Colonic mucosa (tissue), 4 donors: ENCODE measurements at regions not wholly inside any gene's neighbourhood (a gene's known extent, or its start where the extent isn't known, plus 50 kb on each side); places are given as distances from the start of the nearest gene placed in this dataset.
A peak's percentile ranks its signal among the peaks of the same experiment; 100 is the strongest.

ENCODE experiments used
- DNase-seq: peaks from one replicate; pipeline ENCODE4 v3.0.0-alpha.2; 2020
- H3K27ac ChIP-seq: fragments of 200-600 bp; one replicate; pipeline ENCODE4 v1.8.0; 2021
- H3K27me3 ChIP-seq: fragments of 200-600 bp; one replicate; pipeline ENCODE4 v1.8.0; 2021
- H3K36me3 ChIP-seq: fragments of 200-600 bp; one replicate; pipeline ENCODE4 v1.8.0; 2021
- H3K4me1 ChIP-seq: fragments of 200-600 bp; one replicate; pipeline ENCODE4 v1.8.0; 2021; ENCODE audit warnings: mild to moderate bottlenecking
- H3K4me3 ChIP-seq: fragments of 200-600 bp; one replicate; pipeline ENCODE4 v1.8.0; 2021
- H3K9ac ChIP-seq, 2 donors: one replicate each; pipeline ENCODE4 v1.7.0; 2013; ENCODE audit warnings: control low read depth in 2 of 2, low read depth in 2 of 2, low read length in 2 of 2
- H3K9me3 ChIP-seq: fragments of 200-600 bp; one replicate; pipeline ENCODE4 v1.8.0; 2021
- intact Hi-C: fragments of 100-400 bp; cut with DNase I; formaldehyde crosslinking; loops from one replicate; pipeline ENCODE4 v1.14.1; 2022
- TF ChIP-seq, protein P1 (sequence below): fragments of 200-600 bp; IDR thresholded peaks from one replicate; pipeline ENCODE4 v1.8.0; 2022; ENCODE audit warnings: antibody characterized with exemption, mild to moderate bottlenecking
- donor health status: healthy.
- donor health status: DM: no; HTN: no; CAD: no.
- donor health status: DM: no; HTN: no; CAD: no.

DNA sequence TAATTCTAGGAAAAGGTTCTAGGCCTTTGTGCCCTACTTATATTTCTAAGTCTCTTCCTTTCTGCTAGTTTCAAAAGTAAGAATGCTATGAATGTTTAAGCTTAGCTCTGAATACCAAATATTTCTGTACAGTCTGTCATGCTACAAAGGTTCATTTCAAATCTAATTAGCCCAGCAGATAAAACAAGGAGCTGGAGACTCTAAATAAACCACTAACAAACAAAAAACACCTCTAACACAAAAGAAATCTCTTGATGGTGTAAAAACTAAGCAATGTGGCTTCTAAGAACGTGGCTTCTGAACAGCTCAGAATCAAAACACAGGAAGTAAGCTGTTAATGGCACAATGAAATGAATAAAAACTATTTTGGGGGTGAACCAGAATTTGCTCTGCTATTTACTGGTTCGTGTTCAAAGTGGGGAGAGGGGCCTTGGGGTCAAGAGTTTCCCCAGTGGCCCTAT is 198.3 kb downstream of the BCAS1 start:
- Histone ChIP-seq H3K9me3 (no peaks in the 10 kb centered on the region), H3K4me1 (peaks cover 5% of the 10 kb centered on the region), H3K27ac (peak overlapping the region; percentile 85), H3K27me3 (no peaks in the 10 kb centered on the region), H3K9ac (peak overlapping the region in 1 of 2 donors; percentile 59), H3K36me3 (no peaks in the 10 kb centered on the region), H3K4me3 (no peak overlapping the region)
- TF ChIP-seq, protein P1, sequence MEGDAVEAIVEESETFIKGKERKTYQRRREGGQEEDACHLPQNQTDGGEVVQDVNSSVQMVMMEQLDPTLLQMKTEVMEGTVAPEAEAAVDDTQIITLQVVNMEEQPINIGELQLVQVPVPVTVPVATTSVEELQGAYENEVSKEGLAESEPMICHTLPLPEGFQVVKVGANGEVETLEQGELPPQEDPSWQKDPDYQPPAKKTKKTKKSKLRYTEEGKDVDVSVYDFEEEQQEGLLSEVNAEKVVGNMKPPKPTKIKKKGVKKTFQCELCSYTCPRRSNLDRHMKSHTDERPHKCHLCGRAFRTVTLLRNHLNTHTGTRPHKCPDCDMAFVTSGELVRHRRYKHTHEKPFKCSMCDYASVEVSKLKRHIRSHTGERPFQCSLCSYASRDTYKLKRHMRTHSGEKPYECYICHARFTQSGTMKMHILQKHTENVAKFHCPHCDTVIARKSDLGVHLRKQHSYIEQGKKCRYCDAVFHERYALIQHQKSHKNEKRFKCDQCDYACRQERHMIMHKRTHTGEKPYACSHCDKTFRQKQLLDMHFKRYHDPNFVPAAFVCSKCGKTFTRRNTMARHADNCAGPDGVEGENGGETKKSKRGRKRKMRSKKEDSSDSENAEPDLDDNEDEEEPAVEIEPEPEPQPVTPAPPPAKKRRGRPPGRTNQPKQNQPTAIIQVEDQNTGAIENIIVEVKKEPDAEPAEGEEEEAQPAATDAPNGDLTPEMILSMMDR: no peak
- intact Hi-C loops: no loop called here
- DNase-seq: no peak

DNA sequence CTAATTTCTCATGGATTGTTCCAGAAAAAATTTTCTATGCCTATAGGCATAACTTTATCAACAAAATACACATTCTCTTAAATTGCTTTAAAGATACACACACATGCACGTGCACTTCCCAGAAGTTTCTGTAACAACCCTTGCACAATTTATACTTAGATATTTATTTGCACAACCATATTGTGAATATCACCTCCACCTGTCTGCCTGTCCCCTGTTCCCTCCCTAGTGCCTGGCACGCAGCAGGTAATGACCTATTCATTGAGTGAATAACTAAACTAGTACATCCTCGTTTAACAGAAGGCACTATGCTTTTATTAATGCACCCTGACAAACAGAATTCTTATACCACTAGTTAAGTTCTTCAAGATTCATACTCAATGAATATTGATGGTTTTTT is 198.9 kb downstream of the BCAS1 start:
- Histone ChIP-seq H3K36me3 (no peaks in the 10 kb centered on the region), H3K4me3 (no peak overlapping the region), H3K27me3 (no peaks in the 10 kb centered on the region), H3K9me3 (no peaks in the 10 kb centered on the region), H3K27ac (peak overlapping the region; percentile 85), H3K4me1 (peaks cover 10% of the 10 kb centered on the region), H3K9ac (peak overlapping the region in 1 of 2 donors; percentile 61)
- TF ChIP-seq, protein P1: no peak
- intact Hi-C loops: no loop called here
- DNase-seq: no peak

DNA sequence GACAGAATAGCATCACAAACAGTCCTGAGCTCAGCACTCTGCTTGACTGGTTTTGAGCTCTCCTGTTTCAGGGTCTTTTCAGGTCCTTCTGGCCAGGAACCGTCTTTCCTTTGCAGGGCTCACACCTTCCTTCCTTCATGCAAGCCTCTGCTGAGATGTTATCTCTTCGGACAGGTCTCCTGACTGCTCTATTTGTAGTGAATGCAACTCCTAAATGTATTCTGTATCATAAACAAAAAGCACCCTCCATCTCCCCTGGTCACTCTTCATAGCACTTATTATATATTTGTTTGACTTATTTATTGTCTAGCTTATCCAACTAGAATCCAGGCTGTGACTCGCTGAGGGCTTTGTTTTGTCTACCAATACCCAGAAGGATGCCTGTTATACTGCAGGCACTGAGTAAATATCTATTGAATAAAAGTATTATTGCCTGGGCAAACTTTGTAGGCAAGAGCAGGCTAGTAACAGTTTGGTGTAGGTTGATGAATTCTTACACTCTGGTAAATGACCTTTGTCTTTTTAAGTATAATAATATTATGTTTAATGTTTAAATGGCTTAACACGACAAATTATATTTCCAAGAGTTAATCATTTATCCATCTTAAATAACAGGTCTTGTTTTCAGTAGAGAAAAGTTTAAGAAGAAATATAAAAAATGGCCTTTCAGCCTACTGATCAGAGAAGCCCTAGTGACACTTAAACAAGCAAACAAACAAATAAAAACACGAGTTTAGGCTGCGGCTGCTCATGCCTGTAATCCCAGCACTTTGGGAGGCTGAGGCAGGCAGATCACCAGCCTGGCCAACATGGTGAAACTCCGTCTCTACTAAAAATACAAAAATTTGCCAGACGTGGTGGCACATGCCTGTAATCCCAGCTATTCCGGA is 199.7 kb downstream of the BCAS1 start:
- H3K36me3 ChIP-seq: no peaks in the 10 kb centered on the region
- no peaks in the 10 kb centered on the region for H3K27me3 ChIP-seq
- no peaks in the 10 kb centered on the region for H3K9me3 ChIP-seq
- peak overlapping the region; percentile 85 for H3K27ac ChIP-seq
- peak overlapping the region in 1 of 2 donors; percentile 73 for H3K9ac ChIP-seq
- no peak overlapping the region for H3K4me3 ChIP-seq
- TF ChIP-seq, protein P1: no peak
- no peak for DNase-seq
- intact Hi-C loops: no loop called here
- H3K4me1 ChIP-seq: peaks cover 12% of the 10 kb centered on the region

DNA sequence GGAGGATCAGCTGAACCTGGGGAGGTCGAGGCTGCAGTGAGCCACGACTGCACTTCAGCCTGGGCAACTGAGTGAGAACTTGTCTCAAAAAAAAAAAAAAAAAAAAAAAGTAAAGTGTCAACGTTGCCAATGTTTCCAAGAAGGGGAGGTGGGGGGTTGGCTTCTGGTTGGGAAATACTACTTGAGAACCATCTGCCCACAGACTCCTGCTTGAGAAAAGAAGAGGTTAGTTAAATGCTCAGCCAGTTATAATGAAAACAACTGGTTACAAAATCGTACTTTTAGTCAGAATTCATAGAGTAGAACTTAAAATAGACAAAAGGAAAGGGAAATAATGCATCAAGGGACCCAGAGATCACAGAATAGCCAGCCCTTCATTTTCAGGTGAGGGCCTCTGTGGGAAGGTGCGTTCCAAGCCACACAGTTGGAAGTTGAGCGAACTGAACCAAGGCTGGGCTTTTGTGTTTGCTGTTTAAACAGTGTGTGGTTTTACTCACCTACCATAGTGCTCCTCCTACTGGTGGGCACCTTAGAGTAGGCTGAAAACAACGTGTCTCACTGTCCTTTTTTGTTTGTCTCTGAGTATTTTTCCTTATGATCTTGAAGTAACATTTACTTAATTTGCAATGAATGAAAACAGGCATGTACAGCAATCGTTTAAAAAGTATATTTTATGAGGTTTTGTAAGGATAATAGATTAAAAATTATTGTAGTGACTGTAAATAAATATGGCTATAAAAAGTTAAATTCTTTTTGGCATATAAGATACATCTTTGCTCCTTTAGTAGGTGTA is 200.7 kb downstream of the BCAS1 start:
- peak overlapping the region in 1 of 2 donors; percentile 73 for H3K9ac ChIP-seq
- H3K4me1 ChIP-seq: peaks cover 18% of the 10 kb centered on the region
- no peaks in the 10 kb centered on the region for H3K27me3 ChIP-seq
- no peak overlapping the region for H3K4me3 ChIP-seq
- intact Hi-C loops: no loop called here
- peak overlapping the region; percentile 85 for H3K27ac ChIP-seq
- H3K36me3 ChIP-seq: no peaks in the 10 kb centered on the region
- DNase-seq: peak; percentile 92
- no peaks in the 10 kb centered on the region for H3K9me3 ChIP-seq
- TF ChIP-seq, protein P1: peak; percentile 63

DNA sequence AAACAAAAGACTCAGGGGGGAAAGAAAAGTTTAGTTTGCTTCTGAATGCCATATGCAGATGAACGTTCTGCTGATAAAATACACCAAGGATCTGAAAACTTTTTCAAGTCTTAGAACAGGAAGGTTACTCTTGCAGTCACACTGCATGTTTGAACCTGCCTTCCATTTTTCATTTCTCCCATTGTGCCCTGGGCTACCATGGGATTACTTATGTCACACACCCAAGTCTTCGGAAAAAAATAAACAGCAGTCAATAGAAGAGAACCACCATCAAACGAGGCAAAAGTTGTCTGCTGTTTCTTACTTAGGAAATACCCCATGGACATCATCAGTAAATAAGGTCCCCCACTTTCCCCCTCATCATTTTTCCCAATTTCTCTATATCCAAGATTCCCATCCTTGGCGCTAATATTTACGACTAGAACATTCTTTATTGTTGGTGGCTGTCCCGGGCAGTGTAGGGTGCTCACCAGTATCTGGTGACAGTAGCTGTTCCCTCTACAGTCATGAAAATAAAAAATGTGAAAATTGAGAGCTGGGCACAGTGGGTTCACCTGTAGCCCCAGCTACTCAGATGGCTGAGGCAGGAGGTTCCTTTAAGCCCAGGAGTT is 202.5 kb downstream of the BCAS1 start:
- Histone ChIP-seq H3K4me3 (no peak overlapping the region), H3K36me3 (no peaks in the 10 kb centered on the region), H3K27ac (peak overlapping the region; percentile 92), H3K9me3 (no peaks in the 10 kb centered on the region), H3K4me1 (peaks cover 18% of the 10 kb centered on the region), H3K27me3 (no peaks in the 10 kb centered on the region), H3K9ac (peak overlapping the region in 1 of 2 donors; percentile 53)
- DNase-seq: no peak
- TF ChIP-seq, protein P1: no peak
- intact Hi-C loops: no loop called here
